ENCODE measurements at regions not wholly inside any gene's neighbourhood (a gene's known extent, or its start where the extent isn't known, plus 50 kb on each side); places are given as distances from the start of the nearest gene placed in this dataset.

- no peak overlapping the region for H2BK5ac ChIP-seq (ENCODE audit: insufficient read length, low read length)
- no peak overlapping the region for H3K4ac ChIP-seq (ENCODE audit: low read depth, low read length)
- H3K4me1 Mint-ChIP-seq = no peaks in the 10 kb centered on the region
- no peaks in the 10 kb centered on the region for H4K20me1 ChIP-seq (ENCODE audit: control insufficient read depth, insufficient read depth, insufficient read length)
- H2BK15ac ChIP-seq (ENCODE audit: low read depth, low read length) = no peak overlapping the region
- no CpG with 5 or more reads among the region's 3 CpGs for WGBS (ENCODE audit: extremely low coverage, insufficient read length, low lambda C conversion rate)
- no peaks in the 10 kb centered on the region for H3K27me3 Mint-ChIP-seq (ENCODE audit: low read depth)
- H3K14ac ChIP-seq (ENCODE audit: insufficient read depth, low read length) = no peak overlapping the region
- no peak overlapping the region for H3K4me3 Mint-ChIP-seq
- H3K27me3 ChIP-seq (ENCODE audit: insufficient read depth, low read length) = no peaks in the 10 kb centered on the region
- H3K79me1 ChIP-seq (ENCODE audit: insufficient read depth, low read depth, low read length, poor library complexity, severe bottlenecking) = no peaks in the 10 kb centered on the region
- H3K9me3 ChIP-seq (ENCODE audit: control insufficient read depth, low read depth, low read length) = no peaks in the 10 kb centered on the region
- TF ChIP-seq, protein P1, sequence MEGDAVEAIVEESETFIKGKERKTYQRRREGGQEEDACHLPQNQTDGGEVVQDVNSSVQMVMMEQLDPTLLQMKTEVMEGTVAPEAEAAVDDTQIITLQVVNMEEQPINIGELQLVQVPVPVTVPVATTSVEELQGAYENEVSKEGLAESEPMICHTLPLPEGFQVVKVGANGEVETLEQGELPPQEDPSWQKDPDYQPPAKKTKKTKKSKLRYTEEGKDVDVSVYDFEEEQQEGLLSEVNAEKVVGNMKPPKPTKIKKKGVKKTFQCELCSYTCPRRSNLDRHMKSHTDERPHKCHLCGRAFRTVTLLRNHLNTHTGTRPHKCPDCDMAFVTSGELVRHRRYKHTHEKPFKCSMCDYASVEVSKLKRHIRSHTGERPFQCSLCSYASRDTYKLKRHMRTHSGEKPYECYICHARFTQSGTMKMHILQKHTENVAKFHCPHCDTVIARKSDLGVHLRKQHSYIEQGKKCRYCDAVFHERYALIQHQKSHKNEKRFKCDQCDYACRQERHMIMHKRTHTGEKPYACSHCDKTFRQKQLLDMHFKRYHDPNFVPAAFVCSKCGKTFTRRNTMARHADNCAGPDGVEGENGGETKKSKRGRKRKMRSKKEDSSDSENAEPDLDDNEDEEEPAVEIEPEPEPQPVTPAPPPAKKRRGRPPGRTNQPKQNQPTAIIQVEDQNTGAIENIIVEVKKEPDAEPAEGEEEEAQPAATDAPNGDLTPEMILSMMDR (conservative IDR thresholded peaks at IDR 0.05) = no peak
- DNase-seq = no peak
- no peak overlapping the region for H3K4me2 ChIP-seq (ENCODE audit: insufficient read depth, insufficient read length, low read length)
- H3K18ac ChIP-seq (ENCODE audit: insufficient read length, low read depth, low read length) = no peak overlapping the region
- H3K36me3 Mint-ChIP-seq (ENCODE audit: insufficient read depth in 1 of 3, low read depth in 3 of 3) = peaks cover 0 to 2% (median 2%) of the 10 kb centered on the region in 3 experiments; a peak in 3 of 7 replicates
- H2AFZ ChIP-seq (ENCODE audit: low read length) = no peak overlapping the region
- no peak overlapping the region for H3T11ph ChIP-seq (ENCODE audit: low read length)
- no peak overlapping the region for H3K56ac ChIP-seq (ENCODE audit: insufficient read length, low read depth, low read length)
- no peak overlapping the region for H3K27ac ChIP-seq (ENCODE audit: insufficient read length, low read depth, low read length)
- H4K5ac ChIP-seq (ENCODE audit: insufficient read length, low read depth, low read length) = no peak overlapping the region
- H3K23me2 ChIP-seq (ENCODE audit: insufficient read length, low read depth, low read length, poor library complexity, severe bottlenecking) = no peaks in the 10 kb centered on the region
- no peak overlapping the region for H2BK120ac ChIP-seq (ENCODE audit: low read depth, low read length, poor library complexity, severe bottlenecking)
- no peak overlapping the region for H2AK5ac ChIP-seq (ENCODE audit: insufficient read length, low read length)
- no peak overlapping the region for H3K9ac ChIP-seq (ENCODE audit: extremely low read depth, insufficient read length, low read length)
- H4K8ac ChIP-seq (replicated peaks; ENCODE audit: insufficient read length, low read depth, low read length) = no peak overlapping the region
- no peak overlapping the region for H2BK20ac ChIP-seq (ENCODE audit: low read depth, low read length, poor library complexity, severe bottlenecking)
- H4K91ac ChIP-seq (ENCODE audit: insufficient read length, low read depth, low read length) = no peak overlapping the region
- H3K79me2 ChIP-seq (ENCODE audit: insufficient read depth, low read length) = no peaks in the 10 kb centered on the region
- no peak overlapping the region for H3K27ac Mint-ChIP-seq
- no peak overlapping the region for H2BK12ac ChIP-seq (ENCODE audit: insufficient read length, low read depth, low read length)
- peaks cover 58 to 65% of the 10 kb centered on the region in 2 experiments for H3K9me3 Mint-ChIP-seq
- no peak overlapping the region for H3K23ac ChIP-seq (ENCODE audit: insufficient read length, low read depth, low read length)
- H3K4me1 ChIP-seq (ENCODE audit: insufficient read depth, low read length) = no peaks in the 10 kb centered on the region
Measured at GRCh38 chrX:144531877-144532276, 648.0 kb downstream of the UBE2NL start.

Data from H9 (cell line).